ENCODE measurements at regions not wholly inside any gene's neighbourhood (a gene's known extent, or its start where the extent isn't known, plus 50 kb on each side); places are given as distances from the start of the nearest gene placed in this dataset.
"Not testable (repeated sequence)": the region's sequence is repeated elsewhere in the genome, so short reads cannot be mapped to it uniquely, and the experiment has no call there.

- DNase-seq (ENCODE audit: low read depth): no peak
Measured at GRCh38 chr5:18354828-18355227, 720.6 kb downstream of the TAF11L14 start.

- no peak for DNase-seq (ENCODE audit: low read depth)
Measured at GRCh38 chr5:18357486-18357885, 723.2 kb downstream of the TAF11L14 start.

- DNase-seq (ENCODE audit: low read depth): no peak
Measured at GRCh38 chr5:18366234-18366633, 732.0 kb downstream of the TAF11L14 start.

GRCh38 chr5:18370531-18370930 is 736.3 kb downstream of the TAF11L14 start:
- DNase-seq (ENCODE audit: low read depth): no peak

GRCh38 chr5:18375641-18376040 is 741.4 kb downstream of the TAF11L14 start:
- no peak for DNase-seq (ENCODE audit: low read depth)

GRCh38 chr5:18378066-18378465 is 743.8 kb downstream of the TAF11L14 start:
- DNase-seq (ENCODE audit: low read depth): no peak

- no peak for DNase-seq (ENCODE audit: low read depth)
Measured at GRCh38 chr5:18379189-18379588, 744.9 kb downstream of the TAF11L14 start.

- DNase-seq (ENCODE audit: low read depth): no peak
Measured at GRCh38 chr5:18380729-18381362, 746.6 kb downstream of the TAF11L14 start.

- DNase-seq (ENCODE audit: low read depth): no peak
Measured at GRCh38 chr5:18393565-18394442, 759.5 kb downstream of the TAF11L14 start.

- DNase-seq (ENCODE audit: low read depth): no peak
Measured at GRCh38 chr5:18394443-18394804, 760.2 kb downstream of the TAF11L14 start.

- DNase-seq (ENCODE audit: low read depth): no peak
Measured at GRCh38 chr5:18395126-18396110, 761.2 kb downstream of the TAF11L14 start.

GRCh38 chr5:18397371-18397770 is 763.1 kb downstream of the TAF11L14 start:
- DNase-seq (ENCODE audit: low read depth): no peak

GRCh38 chr5:18397891-18398290 is 763.6 kb downstream of the TAF11L14 start:
- DNase-seq (ENCODE audit: low read depth): no peak

- not testable (repeated sequence) for DNase-seq (ENCODE audit: low read depth)
Measured at GRCh38 chr5:18399461-18400327, 765.4 kb downstream of the TAF11L14 start.

- no peak for DNase-seq (ENCODE audit: low read depth)
Measured at GRCh38 chr5:18403141-18403540, 768.9 kb downstream of the TAF11L14 start.

GRCh38 chr5:18403941-18404438 is 769.7 kb downstream of the TAF11L14 start:
- no peak for DNase-seq (ENCODE audit: low read depth)

GRCh38 chr5:18420711-18421110 is 786.5 kb downstream of the TAF11L14 start:
- no peak for DNase-seq (ENCODE audit: low read depth)

- no peak for DNase-seq (ENCODE audit: low read depth)
Measured at GRCh38 chr5:18433336-18433735, 799.1 kb downstream of the TAF11L14 start.

GRCh38 chr5:18438126-18438525 is 803.9 kb downstream of the TAF11L14 start:
- no peak for DNase-seq (ENCODE audit: low read depth)

GRCh38 chr5:18455521-18455920 is 821.3 kb downstream of the TAF11L14 start:
- no peak for DNase-seq (ENCODE audit: low read depth)

GRCh38 chr5:18457255-18457654 is 823.0 kb downstream of the TAF11L14 start:
- DNase-seq (ENCODE audit: low read depth): no peak
